Choroid plexus epithelial cell (primary cell): ENCODE measurements at regions not wholly inside any gene's neighbourhood (a gene's known extent, or its start where the extent isn't known, plus 50 kb on each side); places are given as distances from the start of the nearest gene placed in this dataset.

ENCODE experiments used
- DNase-seq: peaks from one replicate; pipeline ENCODE4 v3.0.0-alpha.2; 2010; ENCODE audit warnings: low read depth
- H3K4me3 ChIP-seq: 2 replicates; pipeline ENCODE4 v1.5.1; 2011; ENCODE audit warnings: low read depth, mild to moderate bottlenecking, control low read depth, low read length, moderate library complexity
- TF ChIP-seq, protein P1 (sequence below): conservative IDR thresholded peaks from 2 replicates; pipeline ENCODE4 v1.5.1; 2011; ENCODE audit warnings: low read depth, mild to moderate bottlenecking, control low read depth, inconsistent platforms, low read length, moderate library complexity

DNA sequence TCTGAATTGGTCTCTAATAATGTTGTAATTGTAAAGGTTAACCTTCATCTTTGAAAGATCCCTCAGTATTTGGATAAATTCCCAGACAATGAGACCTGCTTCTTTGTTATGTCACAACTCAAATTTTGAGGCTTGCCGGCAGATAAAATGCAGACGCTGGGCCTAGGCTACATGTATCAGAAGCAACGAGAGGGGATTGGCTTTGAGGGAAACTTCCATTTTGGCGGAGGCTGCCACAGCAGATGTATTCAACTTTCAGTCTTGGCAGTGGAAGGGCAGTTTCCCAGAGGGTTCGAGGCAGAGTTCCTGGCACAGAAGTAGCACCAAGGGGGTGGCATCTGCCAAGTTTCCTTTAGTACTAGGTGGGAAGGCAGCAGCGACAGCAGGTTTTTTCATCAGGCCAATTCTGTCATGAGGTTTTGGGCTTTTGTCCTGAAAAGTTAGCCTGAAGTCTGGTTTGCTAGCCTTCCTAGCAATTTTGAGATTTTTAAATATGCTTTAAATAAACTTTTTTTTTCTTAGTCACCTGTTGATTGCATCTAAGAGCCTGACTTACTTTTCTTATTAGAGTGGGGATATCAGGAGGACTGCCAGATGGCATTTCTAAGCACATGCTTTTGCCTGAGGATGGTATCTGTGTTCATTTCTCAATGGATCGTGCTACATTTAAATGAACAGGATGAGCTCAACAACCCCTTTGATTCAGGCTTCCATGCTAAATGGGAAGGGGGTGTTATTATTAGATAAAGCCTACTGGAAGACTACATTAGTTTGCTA is 89.5 kb upstream of the FAM3C start:
- TF ChIP-seq, protein P1, sequence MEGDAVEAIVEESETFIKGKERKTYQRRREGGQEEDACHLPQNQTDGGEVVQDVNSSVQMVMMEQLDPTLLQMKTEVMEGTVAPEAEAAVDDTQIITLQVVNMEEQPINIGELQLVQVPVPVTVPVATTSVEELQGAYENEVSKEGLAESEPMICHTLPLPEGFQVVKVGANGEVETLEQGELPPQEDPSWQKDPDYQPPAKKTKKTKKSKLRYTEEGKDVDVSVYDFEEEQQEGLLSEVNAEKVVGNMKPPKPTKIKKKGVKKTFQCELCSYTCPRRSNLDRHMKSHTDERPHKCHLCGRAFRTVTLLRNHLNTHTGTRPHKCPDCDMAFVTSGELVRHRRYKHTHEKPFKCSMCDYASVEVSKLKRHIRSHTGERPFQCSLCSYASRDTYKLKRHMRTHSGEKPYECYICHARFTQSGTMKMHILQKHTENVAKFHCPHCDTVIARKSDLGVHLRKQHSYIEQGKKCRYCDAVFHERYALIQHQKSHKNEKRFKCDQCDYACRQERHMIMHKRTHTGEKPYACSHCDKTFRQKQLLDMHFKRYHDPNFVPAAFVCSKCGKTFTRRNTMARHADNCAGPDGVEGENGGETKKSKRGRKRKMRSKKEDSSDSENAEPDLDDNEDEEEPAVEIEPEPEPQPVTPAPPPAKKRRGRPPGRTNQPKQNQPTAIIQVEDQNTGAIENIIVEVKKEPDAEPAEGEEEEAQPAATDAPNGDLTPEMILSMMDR, result no peak
- DNase-seq, result no peak
- H3K4me3 ChIP-seq, result no peak overlapping the region

DNA sequence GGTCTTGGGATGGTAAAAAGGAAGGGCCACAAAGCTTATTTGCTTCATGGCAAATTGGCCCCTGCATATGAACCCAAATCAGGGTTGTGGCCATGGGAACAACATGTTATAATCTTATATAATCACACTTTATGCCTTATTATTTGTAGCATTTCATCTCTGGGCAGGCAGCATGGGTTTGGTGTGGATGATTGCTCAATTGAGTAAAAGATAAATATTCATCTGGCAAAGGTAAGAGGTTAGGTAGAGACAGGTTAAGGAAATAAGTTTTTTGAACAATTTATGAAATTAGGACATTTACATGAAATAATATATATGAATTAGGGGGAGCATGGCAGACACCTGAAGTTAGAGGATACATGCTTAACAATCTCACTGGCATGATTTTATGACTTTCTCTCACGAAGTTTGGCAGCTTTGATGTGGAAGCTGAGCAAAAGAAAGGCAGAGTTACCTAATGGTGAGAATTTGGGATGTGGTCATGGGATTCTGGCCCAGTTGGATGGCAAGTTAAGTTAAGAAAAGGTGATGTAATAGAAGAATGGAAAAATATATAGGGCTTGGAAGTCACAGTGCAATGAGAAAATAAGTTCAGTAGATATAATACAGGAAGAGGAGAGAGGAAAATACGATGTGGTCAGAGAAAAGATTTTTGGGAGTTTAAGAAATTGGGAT is 88.1 kb upstream of the FAM3C start:
- TF ChIP-seq, protein P1, result no peak
- no peak for DNase-seq
- no peak overlapping the region for H3K4me3 ChIP-seq

DNA sequence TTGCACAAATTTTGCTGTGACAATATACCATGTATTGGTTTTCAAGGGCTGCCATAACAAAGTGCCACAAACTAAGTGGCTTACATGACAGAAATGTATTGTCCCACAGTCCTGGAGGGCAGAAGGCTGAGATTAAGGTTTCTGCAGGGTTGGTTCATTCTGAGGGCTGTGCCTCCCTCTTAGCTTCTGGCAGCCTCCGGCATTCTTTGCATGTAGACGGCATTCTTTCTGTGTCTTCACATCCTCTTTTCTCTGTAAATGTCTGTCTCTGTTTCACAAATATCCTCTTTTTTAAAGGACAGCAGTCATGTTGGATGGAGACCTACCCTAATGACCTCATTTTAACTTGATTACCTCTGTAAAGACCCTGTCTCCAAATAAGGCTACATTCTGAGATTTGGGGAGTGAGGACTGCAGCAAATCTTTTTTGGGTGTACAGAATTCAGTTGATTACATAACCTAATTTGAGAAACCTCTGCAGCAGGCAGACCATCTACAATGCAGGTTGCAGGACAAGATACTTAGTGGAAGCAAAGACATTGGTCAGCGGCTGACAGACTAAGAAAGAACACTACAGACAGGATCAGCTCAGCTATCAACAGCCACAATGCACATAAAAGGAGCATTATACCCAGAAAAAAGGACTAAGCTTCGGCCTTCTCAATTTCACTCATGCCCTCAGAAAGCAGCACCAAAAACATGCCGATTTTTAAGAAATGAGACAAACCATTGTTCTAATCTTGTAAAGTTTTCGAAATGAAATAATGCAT is 84.6 kb upstream of the FAM3C start:
- peak; percentile 46 for DNase-seq
- H3K4me3 ChIP-seq, result no peak overlapping the region
- TF ChIP-seq, protein P1, result no peak

DNA sequence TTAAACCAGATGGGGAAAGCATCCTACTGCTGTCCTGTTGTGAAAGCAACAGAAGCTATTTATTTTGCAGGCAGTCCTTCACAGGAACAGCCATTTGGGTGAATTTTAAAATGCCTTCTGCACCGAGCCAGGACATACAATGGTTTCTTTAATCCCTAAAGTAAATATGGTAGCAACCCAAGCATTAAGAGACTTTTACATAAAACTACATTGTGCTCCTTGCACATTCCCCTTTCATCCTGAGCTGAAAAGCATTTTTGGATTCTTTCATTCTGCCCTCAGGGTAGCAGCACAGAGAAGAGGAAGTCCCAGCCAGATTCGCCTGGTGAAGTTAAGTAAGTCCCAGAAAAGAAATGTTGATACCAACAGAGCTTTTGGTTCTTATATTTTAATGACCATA is 84.0 kb upstream of the FAM3C start:
- no peak for DNase-seq
- H3K4me3 ChIP-seq, result no peak overlapping the region
- TF ChIP-seq, protein P1, result no peak

DNA sequence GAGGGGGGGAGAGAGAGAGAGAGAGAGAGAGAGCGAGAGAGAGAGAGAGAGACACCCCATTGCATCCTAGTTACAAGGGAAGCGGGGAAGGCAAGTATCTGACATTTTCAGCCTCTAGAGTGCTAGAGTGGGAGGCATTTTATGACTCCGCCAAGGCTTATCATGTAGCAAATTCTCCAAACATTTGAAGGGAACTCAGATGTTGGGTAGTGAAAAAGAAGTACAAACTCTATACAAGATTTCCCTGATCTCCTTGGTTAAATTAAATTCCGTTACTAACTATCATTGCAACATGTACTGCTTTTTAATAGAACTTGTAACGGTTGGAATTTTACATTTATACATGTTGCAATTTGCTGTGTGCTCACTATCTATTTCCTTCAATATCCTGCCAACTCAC is 83.4 kb upstream of the FAM3C start:
- H3K4me3 ChIP-seq, result no peak overlapping the region
- TF ChIP-seq, protein P1, result no peak

DNA sequence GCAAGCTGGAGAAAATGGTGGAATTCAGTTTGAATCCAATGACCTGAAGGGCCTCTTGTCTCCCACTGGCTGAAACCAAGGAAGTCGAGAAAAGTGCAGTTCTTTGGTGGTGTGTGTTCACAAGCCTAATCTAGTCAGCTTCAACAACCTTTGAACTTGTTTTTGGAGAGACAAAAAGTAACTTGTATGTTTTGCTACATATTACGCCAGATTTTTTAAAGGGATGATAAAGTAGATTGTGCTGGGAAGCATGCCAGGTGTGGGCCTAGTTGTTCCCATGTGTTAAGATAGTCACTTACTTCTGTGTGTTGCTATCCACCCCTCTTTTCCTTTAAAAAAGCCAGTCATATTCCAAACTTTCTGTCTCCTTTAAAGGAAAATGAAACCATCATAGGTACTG is 79.7 kb upstream of the FAM3C start:
- DNase-seq, result peak; percentile 68
- TF ChIP-seq, protein P1, result no peak
- H3K4me3 ChIP-seq, result no peak overlapping the region

More for the DNA sequence above, 83.4 kb upstream of the FAM3C start:
- no peak for DNase-seq
